ENCODE measurements at regions not wholly inside any gene's neighbourhood (a gene's known extent, or its start where the extent isn't known, plus 50 kb on each side); places are given as distances from the start of the nearest gene placed in this dataset.

- H3K27me3 ChIP-seq (ENCODE audit: control insufficient read depth, insufficient read depth, low read length), result no peaks in the 10 kb centered on the region
- no peak overlapping the region for H3K27ac ChIP-seq (ENCODE audit: low read length)
- no peak for DNase-seq (ENCODE audit: low read depth, low spot score)
- WGBS (ENCODE audit: insufficient coverage, insufficient read length), result no CpG with 5 or more reads among the region's 3 CpGs
- no peaks in the 10 kb centered on the region for H3K4me1 ChIP-seq (ENCODE audit: control insufficient read depth, insufficient read depth, low read length)
- no peaks in the 10 kb centered on the region for H3K36me3 ChIP-seq (ENCODE audit: control insufficient read depth, insufficient read depth, low read length)
- H3K4me3 ChIP-seq (ENCODE audit: low read length), result no peak overlapping the region
- no peaks in the 10 kb centered on the region for H3K9me3 ChIP-seq (ENCODE audit: control insufficient read depth, insufficient read depth, low read length)
Observed at GRCh38 chr2:37851828-37852584, 73.1 kb upstream of the RMDN2 start.

GRCh38 chr2:37852585-37853014 lies 72.5 kb upstream of the RMDN2 start:
- H3K36me3 ChIP-seq (ENCODE audit: control insufficient read depth, insufficient read depth, low read length), result no peaks in the 10 kb centered on the region
- H3K27ac ChIP-seq (ENCODE audit: low read length), result no peak overlapping the region
- no peak overlapping the region for H3K4me3 ChIP-seq (ENCODE audit: low read length)
- no peaks in the 10 kb centered on the region for H3K4me1 ChIP-seq (ENCODE audit: control insufficient read depth, insufficient read depth, low read length)
- no peaks in the 10 kb centered on the region for H3K9me3 ChIP-seq (ENCODE audit: control insufficient read depth, insufficient read depth, low read length)
- H3K27me3 ChIP-seq (ENCODE audit: control insufficient read depth, insufficient read depth, low read length), result no peaks in the 10 kb centered on the region
- no peak for DNase-seq (ENCODE audit: low read depth, low spot score)
- no CpG with 5 or more reads among the region's 1 CpG for WGBS (ENCODE audit: insufficient coverage, insufficient read length)

- WGBS (ENCODE audit: insufficient coverage, insufficient read length), result no CpG with 5 or more reads among the region's 7 CpGs
- Histone ChIP-seq H3K9me3 (ENCODE audit: control insufficient read depth, insufficient read depth, low read length) (no peaks in the 10 kb centered on the region), H3K27me3 (ENCODE audit: control insufficient read depth, insufficient read depth, low read length) (no peaks in the 10 kb centered on the region), H3K36me3 (ENCODE audit: control insufficient read depth, insufficient read depth, low read length) (no peaks in the 10 kb centered on the region), H3K27ac (ENCODE audit: low read length) (no peak overlapping the region), H3K4me3 (ENCODE audit: low read length) (no peak overlapping the region), H3K4me1 (ENCODE audit: control insufficient read depth, insufficient read depth, low read length) (no peaks in the 10 kb centered on the region)
- no peak for DNase-seq (ENCODE audit: low read depth, low spot score)
Observed at GRCh38 chr2:37854676-37855282, 70.3 kb upstream of the RMDN2 start.

GRCh38 chr2:37855283-37856041 lies 69.6 kb upstream of the RMDN2 start:
- H3K27ac ChIP-seq (ENCODE audit: low read length), result no peak overlapping the region
- DNase-seq (ENCODE audit: low read depth, low spot score), result no peak
- H3K36me3 ChIP-seq (ENCODE audit: control insufficient read depth, insufficient read depth, low read length), result no peaks in the 10 kb centered on the region
- H3K4me1 ChIP-seq (ENCODE audit: control insufficient read depth, insufficient read depth, low read length), result no peaks in the 10 kb centered on the region
- WGBS (ENCODE audit: insufficient coverage, insufficient read length), result no CpG with 5 or more reads among the region's 13 CpGs
- no peaks in the 10 kb centered on the region for H3K27me3 ChIP-seq (ENCODE audit: control insufficient read depth, insufficient read depth, low read length)
- H3K4me3 ChIP-seq (ENCODE audit: low read length), result no peak overlapping the region
- no peaks in the 10 kb centered on the region for H3K9me3 ChIP-seq (ENCODE audit: control insufficient read depth, insufficient read depth, low read length)

GRCh38 chr2:37856101-37856751 lies 68.9 kb upstream of the RMDN2 start:
- Histone ChIP-seq H3K9me3 (ENCODE audit: control insufficient read depth, insufficient read depth, low read length) (no peaks in the 10 kb centered on the region), H3K4me3 (ENCODE audit: low read length) (no peak overlapping the region), H3K4me1 (ENCODE audit: control insufficient read depth, insufficient read depth, low read length) (no peaks in the 10 kb centered on the region), H3K27ac (ENCODE audit: low read length) (no peak overlapping the region), H3K36me3 (ENCODE audit: control insufficient read depth, insufficient read depth, low read length) (no peaks in the 10 kb centered on the region), H3K27me3 (ENCODE audit: control insufficient read depth, insufficient read depth, low read length) (no peaks in the 10 kb centered on the region)
- no CpG with 5 or more reads among the region's 7 CpGs for WGBS (ENCODE audit: insufficient coverage, insufficient read length)
- no peak for DNase-seq (ENCODE audit: low read depth, low spot score)

GRCh38 chr2:37857575-37858399 lies 67.3 kb upstream of the RMDN2 start:
- H3K4me3 ChIP-seq (ENCODE audit: low read length), result no peak overlapping the region
- H3K9me3 ChIP-seq (ENCODE audit: control insufficient read depth, insufficient read depth, low read length), result no peaks in the 10 kb centered on the region
- no CpG with 5 or more reads among the region's 11 CpGs for WGBS (ENCODE audit: insufficient coverage, insufficient read length)
- no peak overlapping the region for H3K27ac ChIP-seq (ENCODE audit: low read length)
- H3K36me3 ChIP-seq (ENCODE audit: control insufficient read depth, insufficient read depth, low read length), result no peaks in the 10 kb centered on the region
- no peaks in the 10 kb centered on the region for H3K27me3 ChIP-seq (ENCODE audit: control insufficient read depth, insufficient read depth, low read length)
- no peaks in the 10 kb centered on the region for H3K4me1 ChIP-seq (ENCODE audit: control insufficient read depth, insufficient read depth, low read length)
- no peak for DNase-seq (ENCODE audit: low read depth, low spot score)

GRCh38 chr2:37858400-37858711 lies 66.7 kb upstream of the RMDN2 start:
- Histone ChIP-seq H3K36me3 (ENCODE audit: control insufficient read depth, insufficient read depth, low read length) (no peaks in the 10 kb centered on the region), H3K4me1 (ENCODE audit: control insufficient read depth, insufficient read depth, low read length) (no peaks in the 10 kb centered on the region), H3K4me3 (ENCODE audit: low read length) (no peak overlapping the region), H3K27me3 (ENCODE audit: control insufficient read depth, insufficient read depth, low read length) (no peaks in the 10 kb centered on the region), H3K27ac (ENCODE audit: low read length) (no peak overlapping the region), H3K9me3 (ENCODE audit: control insufficient read depth, insufficient read depth, low read length) (no peaks in the 10 kb centered on the region)
- WGBS (ENCODE audit: insufficient coverage, insufficient read length), result no CpG with 5 or more reads among the region's 2 CpGs
- no peak for DNase-seq (ENCODE audit: low read depth, low spot score)

- Histone ChIP-seq H3K36me3 (ENCODE audit: control insufficient read depth, insufficient read depth, low read length) (no peaks in the 10 kb centered on the region), H3K27me3 (ENCODE audit: control insufficient read depth, insufficient read depth, low read length) (no peaks in the 10 kb centered on the region), H3K4me3 (ENCODE audit: low read length) (no peak overlapping the region), H3K9me3 (ENCODE audit: control insufficient read depth, insufficient read depth, low read length) (no peaks in the 10 kb centered on the region), H3K4me1 (ENCODE audit: control insufficient read depth, insufficient read depth, low read length) (no peaks in the 10 kb centered on the region), H3K27ac (ENCODE audit: low read length) (no peak overlapping the region)
- no CpG with 5 or more reads among the region's 5 CpGs for WGBS (ENCODE audit: insufficient coverage, insufficient read length)
- DNase-seq (ENCODE audit: low read depth, low spot score), result no peak
Observed at GRCh38 chr2:37858725-37859267, 66.3 kb upstream of the RMDN2 start.

- WGBS (ENCODE audit: insufficient coverage, insufficient read length), result no CpG with 5 or more reads among the region's 5 CpGs
- DNase-seq (ENCODE audit: low read depth, low spot score), result no peak
- no peak overlapping the region for H3K27ac ChIP-seq (ENCODE audit: low read length)
Observed at GRCh38 chr2:37862620-37863019, 62.5 kb upstream of the RMDN2 start.

More at GRCh38 chr2:37862620-37863019, 62.5 kb upstream of the RMDN2 start:
- Histone ChIP-seq H3K27me3 (ENCODE audit: control insufficient read depth, insufficient read depth, low read length) (no peaks in the 10 kb centered on the region), H3K9me3 (ENCODE audit: control insufficient read depth, insufficient read depth, low read length) (no peaks in the 10 kb centered on the region), H3K4me1 (ENCODE audit: control insufficient read depth, insufficient read depth, low read length) (no peaks in the 10 kb centered on the region; the same call in 1 of the 2 replicates), H3K36me3 (ENCODE audit: control insufficient read depth, insufficient read depth, low read length) (no peaks in the 10 kb centered on the region), H3K4me3 (ENCODE audit: low read length) (no peak overlapping the region)

All from iPS DF 6.9 (cell line).